DMS153 (cell line): ENCODE measurements at regions not wholly inside any gene's neighbourhood (a gene's known extent, or its start where the extent isn't known, plus 50 kb on each side); places are given as distances from the start of the nearest gene placed in this dataset.
"Not testable (repeated sequence)": the region's sequence is repeated elsewhere in the genome, so short reads cannot be mapped to it uniquely, and the experiment has no call there.

Experiments
- DNase-seq: peaks from one replicate; lab custom pipeline; 2025; lab: John Stamatoyannopoulos, UW

DNA sequence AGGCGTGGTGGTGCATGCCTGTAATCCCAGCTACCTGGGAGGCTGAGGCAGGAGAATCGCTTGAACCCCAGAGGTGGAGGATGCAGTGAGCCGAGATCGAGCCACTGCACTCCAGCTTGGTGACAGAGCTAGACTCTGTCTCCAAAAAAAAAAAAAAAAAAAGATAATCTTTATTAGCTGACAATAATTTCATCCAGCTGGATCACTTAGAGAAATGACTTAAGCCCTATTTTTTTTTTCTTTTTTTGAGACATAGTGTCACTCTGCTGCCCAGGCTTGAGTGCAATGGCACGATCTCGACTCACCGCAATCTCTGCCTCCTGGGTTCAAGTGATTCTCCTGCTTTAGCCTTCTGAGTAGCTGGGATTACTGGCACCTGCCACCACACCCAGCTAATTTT is 51.6 kb upstream of the MAP4K4 start:
- not testable (repeated sequence) for DNase-seq

DNA sequence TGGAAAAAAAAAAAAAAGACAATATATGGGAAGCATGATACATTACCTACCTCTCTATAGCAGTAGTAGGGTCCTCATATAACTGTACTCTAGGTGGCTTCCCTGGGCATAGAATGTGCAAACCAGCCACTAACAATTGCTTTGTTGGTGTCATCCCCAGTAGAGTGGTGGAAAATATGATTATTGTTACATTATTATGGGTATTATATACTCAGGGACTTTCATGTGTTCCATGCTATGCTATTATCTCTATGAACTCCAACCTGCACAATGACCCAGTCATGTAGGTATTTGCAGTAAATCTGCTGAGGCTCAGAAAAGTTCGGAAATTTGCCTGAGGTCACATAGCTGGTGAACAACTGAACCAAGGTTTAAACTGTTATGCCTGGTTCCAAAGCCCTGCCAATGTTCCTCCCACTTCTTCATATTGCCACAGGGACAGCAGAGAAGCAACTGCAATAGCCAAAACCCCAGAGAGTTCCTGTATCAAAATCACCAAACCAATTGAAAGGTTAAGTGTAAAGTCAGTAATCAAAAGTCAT is 52.6 kb upstream of the MAP4K4 start:
- DNase-seq: no peak

DNA sequence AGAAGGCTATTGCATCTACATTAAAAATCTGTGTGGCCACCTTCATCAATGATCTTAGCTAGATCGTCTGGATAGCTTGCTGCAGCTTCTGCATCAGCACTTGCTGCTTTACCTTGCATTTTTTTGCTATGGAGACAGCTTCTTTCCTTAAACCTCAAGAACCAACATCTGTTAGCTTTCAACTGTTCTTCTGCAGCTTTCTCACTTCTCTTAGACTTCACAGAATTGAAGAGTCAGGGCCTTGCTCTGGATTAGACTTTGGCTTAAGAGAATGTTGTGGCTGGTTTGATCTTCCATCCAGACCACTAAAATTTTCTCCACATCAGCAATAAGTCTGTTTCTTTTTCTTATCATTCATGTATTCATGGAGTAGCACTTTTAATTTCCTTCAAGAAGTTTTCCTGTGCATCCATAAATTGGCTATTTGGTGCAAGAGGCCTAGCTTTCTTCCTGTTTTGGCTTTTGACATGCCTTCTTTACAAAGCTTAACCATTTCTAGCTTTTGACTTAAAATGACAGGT is 54.4 kb upstream of the MAP4K4 start:
- no peak for DNase-seq

DNA sequence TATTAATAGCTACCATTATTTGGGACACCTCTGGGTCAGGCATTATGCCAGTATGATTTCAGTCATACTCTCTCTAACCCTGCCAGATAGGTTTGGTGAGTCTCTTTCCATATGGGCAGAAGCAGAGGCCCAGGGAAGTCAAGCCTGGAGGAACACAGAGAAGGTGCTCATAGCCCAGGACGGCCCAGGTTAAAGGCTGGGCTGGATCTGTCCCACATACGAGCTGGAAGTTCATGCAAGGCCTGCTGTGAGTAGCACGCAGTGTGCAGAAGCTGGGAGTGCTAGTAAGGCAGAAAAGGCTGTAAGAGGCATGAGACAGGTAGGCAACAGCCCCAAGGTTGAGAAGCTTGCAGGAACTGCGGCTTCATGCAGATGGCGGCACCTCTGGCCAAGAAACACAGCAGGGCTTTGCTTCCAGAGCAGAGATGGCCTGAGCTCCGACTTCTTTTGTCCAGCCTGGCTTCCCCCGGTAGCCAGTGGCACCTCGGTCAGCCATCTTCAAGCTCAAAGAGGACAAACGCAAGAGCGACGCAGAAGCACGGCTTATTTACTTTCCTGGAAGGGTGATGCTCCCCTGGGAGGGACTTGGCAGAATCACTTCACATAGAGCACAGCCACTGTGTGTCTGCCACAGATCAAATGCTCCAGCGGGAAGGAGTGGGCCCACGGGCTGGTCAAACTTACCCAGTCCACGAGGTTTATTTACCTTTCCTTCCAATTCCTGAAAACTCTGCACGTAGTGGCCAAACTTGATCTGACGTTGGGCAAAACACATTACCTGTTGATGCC is 58.5 kb upstream of the MAP4K4 start:
- DNase-seq: peak; percentile 29

DNA sequence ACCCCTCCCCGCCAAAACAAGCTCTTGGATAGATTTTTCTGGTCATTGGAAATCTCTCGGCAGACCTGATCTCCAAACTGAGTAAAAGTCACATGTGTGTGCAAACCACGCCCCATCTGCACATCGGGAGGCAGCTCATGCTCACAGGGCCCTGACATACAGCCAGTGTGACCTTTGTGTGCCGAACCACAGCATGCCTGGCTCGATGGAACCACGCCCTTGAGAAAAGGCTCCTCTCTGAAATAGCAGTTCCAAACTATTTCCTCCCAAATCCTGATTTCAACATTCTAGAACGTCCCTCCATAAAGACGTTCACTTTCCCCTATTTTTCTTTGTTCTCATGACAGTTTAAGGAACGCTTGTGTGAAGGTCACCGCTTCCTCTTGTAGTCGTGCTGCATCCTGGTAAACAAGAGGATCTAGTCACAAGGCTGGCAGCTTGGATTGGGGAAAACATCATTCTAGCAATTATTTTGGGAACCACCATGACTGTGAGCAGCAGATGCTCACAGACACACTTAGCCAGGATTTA is 59.3 kb upstream of the MAP4K4 start:
- DNase-seq: no peak

DNA sequence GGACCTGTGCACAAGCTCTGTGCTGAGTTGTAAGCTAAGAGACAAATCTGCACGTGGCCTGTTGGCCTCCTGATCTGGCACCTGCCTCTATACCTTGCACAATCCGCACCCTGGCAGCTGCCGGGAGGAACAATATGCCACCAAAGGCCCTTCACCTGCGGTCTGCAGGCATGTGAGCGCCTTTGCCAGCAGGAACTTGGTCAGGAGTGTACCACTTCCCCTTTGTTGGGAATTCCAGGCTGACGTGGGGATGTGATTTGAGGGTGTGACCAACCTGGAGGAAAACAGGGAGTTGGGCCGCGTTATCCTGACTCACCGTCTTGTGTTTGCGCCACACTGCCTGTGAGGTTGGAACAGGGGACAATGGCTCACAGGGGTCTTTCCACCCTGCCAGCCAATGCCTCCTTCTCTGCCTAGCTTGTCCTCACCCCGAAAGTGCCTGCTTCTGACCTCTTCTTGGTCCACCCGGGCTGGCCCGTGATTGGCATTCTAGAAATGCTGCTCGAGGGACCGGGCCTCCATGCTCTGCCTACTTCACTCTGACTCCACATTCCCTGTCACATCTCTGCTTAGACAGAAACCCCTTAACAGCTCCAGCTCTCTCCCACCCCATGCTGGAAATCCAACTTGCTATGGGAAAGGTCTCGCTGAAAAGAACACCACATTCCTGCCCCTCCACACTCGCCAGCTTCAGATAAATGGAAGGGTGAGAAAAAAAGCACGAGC is 67.1 kb upstream of the MAP4K4 start:
- DNase-seq: peak; percentile 83

DNA sequence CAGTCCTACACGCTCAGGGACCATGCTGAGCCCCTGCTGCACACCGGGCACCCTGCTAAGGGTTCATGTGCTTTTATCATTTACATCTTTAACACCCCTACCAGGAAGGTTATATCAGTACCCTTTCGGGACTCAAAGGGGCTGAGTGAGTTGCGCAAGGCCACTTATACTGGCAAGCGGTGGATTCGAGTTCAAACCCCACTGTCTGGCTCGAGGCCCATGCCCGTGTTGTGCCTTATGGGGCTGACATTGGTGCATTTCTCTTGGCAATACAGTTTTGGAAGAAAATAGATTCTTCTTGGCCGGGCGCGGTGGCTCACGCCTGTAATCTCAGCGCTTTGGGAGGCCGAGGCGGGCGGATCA is 69.5 kb upstream of the MAP4K4 start:
- DNase-seq: no peak

DNA sequence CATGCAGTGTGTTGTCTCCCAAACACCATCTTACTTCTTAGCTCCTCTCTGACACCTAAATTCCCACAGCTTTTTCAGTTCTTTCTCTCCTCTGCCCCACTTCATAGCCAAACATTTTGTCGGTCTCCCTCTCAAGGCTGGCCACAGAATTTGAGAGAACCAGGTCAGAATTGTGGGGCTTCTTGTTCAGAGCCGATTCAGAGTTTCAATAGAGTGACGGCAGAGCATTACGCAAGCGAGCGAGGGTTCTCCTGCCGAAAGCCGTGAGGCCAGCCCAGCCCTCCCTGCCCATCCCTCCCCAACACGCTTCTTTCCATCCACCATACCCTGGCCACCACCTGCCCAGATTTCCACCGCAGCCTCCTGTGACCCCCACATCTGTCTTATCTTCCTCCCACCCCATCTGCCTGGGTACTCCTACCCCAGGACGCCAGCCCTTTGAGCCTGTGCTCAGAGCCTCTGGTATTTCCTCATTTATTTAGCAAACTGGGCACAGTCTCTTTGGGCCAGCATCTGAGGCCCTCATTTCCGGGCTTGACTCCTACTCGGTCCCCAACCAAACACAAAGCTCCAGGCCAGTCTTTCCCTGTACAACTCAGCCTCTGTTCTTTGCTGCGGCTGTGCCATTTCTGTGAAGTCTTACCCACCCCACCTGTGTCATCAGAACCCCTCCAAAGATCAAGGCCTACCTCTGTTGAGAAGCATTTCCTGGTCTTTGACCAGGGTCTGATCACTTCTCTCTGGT is 70.0 kb upstream of the MAP4K4 start:
- no peak for DNase-seq

DNA sequence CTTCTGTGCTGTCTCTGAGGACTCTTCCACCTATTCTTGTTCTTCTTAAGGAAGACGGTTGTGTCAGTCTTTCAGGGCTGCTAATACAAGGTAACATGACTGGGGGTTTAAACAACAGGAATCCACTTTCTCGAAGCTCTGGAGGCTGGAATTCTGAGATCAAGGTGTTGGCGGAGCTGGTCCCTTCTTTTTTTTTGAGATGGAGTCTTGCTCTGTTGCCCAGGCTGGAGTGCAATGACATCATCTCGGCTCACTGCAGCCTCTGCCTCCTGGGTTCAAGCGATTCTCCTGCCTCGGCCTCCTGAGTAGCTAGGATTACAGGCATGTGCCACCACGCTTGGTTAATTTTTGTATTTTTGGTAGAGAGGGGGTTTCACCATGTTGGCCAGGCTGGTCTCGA is 71.7 kb upstream of the MAP4K4 start:
- not testable (repeated sequence) for DNase-seq

DNA sequence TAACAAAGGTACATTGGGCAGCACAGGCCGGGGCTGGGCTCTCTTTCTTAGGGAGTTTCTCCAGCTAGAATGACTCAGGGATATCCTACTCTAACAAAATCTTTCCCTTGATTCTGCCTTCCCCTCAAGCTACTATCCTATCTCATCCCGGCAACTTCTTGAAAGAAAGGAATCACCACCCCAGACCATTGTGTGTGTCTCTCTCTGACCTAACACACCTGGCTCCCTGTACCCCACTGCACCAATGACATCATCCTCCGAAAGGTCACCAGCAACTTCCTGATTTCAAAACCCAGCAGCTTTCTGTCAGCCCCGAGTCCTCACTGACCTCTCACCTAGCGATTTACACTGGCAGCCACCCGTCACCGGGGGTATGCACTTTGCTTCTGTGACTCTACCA is 72.1 kb upstream of the MAP4K4 start:
- no peak for DNase-seq

DNA sequence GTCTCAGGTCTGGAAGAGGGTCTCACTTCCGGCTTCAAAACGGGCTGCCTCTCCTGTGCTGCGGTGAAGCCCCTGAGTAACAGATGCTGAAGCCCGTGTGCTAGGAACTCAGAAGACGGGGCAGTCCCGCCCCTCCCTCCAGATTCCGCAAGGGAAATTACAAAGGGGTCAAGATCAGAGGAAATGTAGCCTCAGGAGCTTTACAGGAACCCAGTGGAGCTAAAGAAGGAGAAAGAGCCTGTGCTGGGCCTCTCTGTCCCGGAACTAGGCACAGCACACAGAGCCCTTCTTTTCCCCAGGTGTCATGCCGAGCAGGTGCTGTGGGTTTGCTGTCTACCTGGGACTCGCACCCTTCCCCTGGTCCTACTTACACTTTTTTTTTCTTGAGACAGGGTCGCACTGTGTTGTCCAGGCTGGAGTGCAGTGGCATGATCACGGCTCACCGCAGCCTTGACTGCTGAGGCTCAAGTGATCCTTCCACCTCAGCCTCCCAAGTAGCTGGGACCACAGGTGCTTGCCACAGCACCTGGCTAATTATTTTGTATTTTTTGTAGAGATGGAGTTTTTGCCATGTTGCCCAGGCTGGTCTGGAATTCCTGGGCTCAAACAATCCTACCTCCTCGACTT is 72.7 kb upstream of the MAP4K4 start:
- DNase-seq: no peak

DNA sequence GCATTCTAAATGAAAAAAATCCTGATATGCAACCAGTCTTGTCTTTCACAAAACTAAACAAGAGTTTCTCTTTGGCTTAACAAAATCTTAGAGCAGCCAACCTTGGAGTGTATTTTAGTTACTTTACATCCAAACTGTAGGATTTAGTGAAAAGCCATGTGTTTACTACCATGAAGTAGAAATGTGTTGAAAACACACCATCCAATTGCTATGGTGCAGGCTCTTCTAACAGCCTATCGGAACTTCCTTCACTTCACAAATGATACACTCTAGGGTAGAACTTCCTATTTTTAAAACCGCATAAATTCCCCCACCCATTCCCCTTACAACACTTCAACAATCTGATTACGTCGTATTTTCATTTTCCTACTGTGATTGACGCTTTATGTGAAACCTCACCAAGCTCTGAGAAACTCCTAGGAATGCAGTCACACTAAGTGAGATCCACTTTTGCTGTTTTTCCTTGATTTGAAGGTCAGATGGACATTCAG is 74.4 kb upstream of the MAP4K4 start:
- DNase-seq: no peak

DNA sequence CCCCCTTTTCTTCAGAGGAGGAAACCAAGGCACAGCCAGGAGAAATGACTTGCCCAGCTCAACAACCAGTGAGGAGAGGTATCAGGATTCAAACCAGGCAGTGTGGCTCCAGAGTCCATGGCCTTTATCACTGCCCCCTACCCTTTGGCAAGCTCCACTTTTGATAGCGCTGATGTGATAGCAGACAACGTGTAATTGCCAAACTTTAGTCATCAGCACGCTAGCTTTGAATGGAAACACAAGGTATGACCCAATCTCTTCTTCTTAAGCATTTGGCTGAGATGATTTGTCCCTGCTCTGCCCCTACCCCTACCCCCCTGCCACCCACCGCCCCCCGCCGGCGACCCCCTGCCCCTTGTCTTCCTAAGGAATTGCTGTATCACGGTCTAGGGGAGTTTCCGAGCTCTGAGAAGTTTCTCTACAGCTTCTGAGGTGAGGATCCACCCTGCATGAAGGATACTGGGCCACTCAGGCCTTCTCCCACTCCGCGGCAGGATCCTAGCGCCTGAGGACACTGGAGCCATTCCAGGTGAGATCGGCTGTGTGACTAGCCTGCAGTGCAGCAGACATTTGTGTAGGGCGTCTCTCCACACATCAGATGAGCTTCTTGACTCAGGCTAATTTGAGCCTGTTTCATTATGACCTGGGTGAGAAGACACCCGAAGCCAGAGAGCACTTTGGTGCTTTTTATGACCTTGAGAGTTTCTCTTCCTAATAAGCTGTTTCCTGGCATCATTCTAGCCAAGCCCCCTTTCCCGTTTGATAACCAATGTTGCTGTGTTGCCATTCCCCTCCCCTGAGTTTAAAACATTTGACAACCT is 75.1 kb upstream of the MAP4K4 start:
- no peak for DNase-seq

DNA sequence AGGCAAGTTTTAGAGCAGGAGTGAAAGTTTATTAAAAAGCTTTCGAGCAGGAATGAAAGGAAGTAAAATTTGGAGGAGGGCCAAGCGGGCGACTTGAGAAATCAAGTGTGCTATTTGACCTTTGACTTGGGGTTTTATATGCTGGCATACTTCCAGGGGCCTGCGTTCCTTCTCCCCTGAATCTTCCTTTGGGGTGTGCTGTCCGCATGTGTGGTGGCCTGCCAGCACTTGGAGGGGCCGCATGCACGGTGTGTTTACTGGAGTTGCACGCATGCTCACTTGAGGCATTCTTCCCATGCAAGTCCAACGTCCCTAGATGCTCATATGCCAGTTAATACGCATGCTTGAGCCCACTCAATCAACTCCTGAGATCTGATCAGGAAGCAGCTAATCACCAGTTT is 78.3 kb upstream of the MAP4K4 start:
- DNase-seq: no peak

DNA sequence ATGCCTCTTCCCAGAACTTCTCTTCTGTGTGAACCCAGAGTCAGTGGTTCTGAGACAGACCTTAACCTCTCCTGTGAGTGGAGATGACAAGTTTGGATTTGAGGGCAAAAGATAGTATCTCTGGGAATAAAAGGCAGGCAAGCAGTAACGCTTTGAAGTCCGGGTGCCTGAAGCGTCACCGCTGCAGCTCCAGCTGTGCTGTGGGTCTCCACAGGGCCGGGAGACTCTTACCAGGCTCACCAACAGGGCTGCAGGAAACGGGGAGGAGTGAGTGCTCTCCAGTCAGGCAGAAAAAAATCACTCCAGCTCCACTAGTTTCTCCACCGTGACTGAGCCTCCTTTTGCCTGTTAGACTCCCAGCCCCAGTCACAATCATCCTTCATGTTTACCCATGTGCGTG is 79.7 kb upstream of the MAP4K4 start:
- no peak for DNase-seq

DNA sequence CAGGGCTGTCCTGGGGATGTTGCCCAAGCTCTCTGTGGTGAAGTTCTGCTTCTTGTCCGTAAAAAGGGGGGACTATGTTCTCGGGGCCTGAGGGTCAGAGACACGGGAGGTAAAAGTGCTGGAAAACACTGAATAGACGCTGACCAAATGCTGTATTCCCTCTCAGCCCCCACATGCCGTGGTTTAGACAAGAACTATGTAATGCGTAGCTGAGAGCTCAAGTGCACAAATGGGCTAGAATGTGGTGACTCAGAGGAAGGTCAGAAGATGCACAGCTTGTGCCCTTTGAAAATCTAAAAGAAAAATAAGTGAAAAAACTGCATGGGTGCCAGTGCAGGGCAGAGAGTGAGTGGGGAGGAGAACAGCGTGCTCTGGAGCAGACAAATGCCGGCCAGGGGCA is 80.3 kb upstream of the MAP4K4 start:
- DNase-seq: no peak

DNA sequence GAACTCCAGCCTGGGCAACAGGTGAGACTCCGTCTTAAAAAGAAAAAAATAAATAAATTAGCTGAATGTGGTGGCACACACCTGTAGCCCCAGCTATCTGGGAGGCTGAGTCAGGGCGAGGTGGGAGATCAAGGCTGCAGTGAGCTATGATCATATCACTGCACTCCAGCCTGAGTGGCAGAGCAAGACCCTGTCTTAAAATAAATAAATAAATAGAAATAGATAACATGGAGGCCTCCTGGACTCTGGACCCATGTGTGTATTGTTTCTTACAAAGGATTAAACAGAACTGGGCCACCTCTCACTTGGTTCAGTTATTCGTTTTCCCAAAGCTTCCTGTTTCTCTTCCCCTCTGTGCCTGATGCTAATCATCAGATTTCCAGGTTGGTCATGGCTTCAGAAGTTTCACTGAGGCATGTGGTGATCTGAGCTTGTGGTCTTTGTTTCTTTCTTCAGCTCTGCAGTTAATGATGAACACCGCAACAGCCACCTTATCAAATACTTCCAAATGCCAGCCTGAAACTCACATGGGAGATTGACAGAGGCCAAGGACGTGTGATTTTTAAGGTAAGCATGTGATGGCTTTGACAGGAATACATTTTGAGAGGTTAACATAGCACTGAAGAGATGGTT is 83.3 kb upstream of the MAP4K4 start:
- no peak for DNase-seq

DNA sequence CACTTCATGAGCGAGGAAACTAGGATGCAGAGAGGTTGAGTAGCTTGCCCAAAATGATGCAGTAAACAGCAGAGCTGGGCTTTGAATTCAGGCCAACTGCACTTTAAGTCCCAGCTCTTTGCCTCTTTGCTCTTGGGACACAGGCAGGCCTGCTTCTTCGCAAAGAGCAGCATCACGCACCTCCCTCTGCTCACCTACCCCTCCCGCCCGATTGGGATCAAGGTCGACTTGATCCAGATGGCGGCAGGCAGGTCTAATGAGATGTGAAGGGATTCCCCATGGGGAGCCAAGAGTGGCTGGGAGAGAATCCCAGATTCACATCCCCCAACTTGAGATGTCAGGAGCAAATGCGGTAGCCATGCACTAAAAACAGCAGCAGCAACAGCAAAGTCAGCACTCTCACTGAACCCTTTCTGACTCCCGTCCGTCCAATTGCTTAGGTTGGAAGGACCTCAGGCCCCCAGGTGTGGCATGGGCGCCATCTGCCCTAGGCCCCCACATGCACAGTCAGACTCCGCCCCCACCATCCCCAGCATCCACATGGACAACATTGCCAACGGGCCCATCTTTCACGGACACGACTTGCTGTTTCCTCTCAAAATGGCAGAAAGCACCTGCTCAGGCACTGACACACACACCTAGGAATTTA is 84.3 kb upstream of the MAP4K4 start:
- no peak for DNase-seq

DNA sequence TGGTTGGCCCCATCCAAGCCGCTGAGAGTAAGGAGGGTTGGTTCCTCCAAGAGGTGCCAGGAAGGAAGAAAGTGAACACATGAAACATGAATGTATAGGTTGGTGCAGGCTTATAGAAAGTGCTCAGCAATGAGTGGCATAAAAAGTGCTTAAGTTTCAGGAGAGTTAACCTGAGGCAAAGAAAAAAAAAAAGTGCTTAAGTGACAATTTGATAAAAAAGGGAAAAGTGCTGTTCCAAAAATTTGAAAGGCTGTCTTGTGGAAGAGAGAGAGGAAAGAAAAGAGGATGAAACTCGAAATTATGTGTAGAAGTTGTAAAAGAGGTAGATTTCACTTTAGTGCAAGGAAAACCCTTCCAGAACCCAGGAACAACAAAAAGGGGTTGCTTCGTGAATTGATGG is 85.5 kb upstream of the MAP4K4 start:
- no peak for DNase-seq
